Activated naive CD8-positive, alpha-beta T cell treated with anti-CD3 and anti-CD28 coated beads, Interleukin-2, amount 10 ng/mL, durations not matched to agents 7 days and 5 days (primary cell): ENCODE measurements at regions not wholly inside any gene's neighbourhood (a gene's known extent, or its start where the extent isn't known, plus 50 kb on each side); places are given as distances from the start of the nearest gene placed in this dataset.

Experiments used
- ATAC-seq: fragments of 150-1000 bp; cut with Tn5 transposase; one replicate; pipeline ENCODE4 v1.10.0; 2021; ENCODE audit warnings: low read depth, moderate library complexity
- POLR2A ChIA-PET: fragments of 350-600 bp; sonication (Branson Sonifier 250); formaldehyde crosslinking; loops from one replicate; lab custom pipeline; 2021; ENCODE audit warnings: antibody characterized with exemption; lab: Charles Lee
- DNase-seq: peaks from one replicate; pipeline ENCODE4 v3.0.0; 2021
- H3K27ac Mint-ChIP-seq: one replicate; pipeline ENCODE4 v1.8.0; 2022; ENCODE audit warnings: mild to moderate bottlenecking, mixed read lengths
- H3K27me3 Mint-ChIP-seq: one replicate; pipeline ENCODE4 v1.8.0; 2022; ENCODE audit warnings: mild to moderate bottlenecking, moderate library complexity, mixed read lengths
- H3K36me3 Mint-ChIP-seq: one replicate; pipeline ENCODE4 v1.8.0; 2021; ENCODE audit warnings: mild to moderate bottlenecking, mixed read lengths
- H3K4me1 Mint-ChIP-seq: one replicate; pipeline ENCODE4 v1.8.0; 2021; ENCODE audit warnings: mixed read lengths
- H3K4me3 Mint-ChIP-seq: one replicate; pipeline ENCODE4 v1.8.0; 2022; ENCODE audit warnings: mild to moderate bottlenecking, moderate library complexity, mixed read lengths
- H3K9me3 Mint-ChIP-seq: one replicate; pipeline ENCODE4 v1.8.0; 2021; ENCODE audit warnings: mixed read lengths

DNA sequence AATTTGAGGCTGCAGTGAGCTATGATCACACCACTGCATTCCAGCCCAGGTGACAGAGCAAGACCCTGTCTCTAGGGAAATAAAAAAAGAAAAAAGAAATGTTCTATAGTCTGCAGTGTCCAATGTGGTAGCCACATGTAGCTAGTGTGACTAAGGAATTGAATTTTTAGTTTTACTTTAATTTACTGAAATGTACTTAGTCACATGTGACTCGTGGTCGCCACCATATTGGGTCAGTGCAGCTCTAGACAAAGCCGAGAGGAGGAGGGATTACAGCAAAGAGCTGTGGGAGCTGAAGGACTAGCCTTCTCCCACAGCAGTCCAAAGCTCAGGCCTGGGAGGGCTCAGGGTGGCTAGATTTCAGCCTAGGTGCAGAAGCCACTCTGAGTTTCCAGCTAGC, 65.9 kb upstream of the NTRK3 start:
- Mint-ChIP-seq H3K4me1 (no peaks in the 10 kb centered on the region), H3K9me3 (peaks cover 1% of the 10 kb centered on the region)

DNA sequence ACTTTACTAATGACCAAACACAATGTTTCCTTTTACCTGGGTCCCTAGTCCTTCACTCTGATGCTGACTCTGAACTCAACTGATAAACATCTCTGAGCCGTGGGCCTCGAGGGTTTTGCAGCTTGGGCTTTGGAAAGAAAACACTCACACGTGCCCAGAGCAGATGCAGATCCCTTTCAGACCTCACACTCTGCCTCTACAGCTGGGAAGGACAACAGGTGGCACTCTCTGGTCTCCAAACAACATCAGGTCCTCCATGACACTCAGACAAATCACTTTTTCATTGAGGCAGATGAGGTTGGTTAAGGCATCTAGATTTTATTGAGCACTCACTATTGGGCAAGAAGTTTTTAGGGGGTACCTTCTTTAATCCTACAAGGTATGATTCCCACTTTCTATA, 64.7 kb upstream of the NTRK3 start:
- Mint-ChIP-seq H3K27me3 (peaks cover 2% of the 10 kb centered on the region), H3K36me3 (no peaks in the 10 kb centered on the region), H3K27ac (no peak overlapping the region), H3K4me3 (no peak overlapping the region), H3K9me3 (peaks cover 1% of the 10 kb centered on the region), H3K4me1 (no peaks in the 10 kb centered on the region)
- ATAC-seq, result no peak
- no peak for DNase-seq
- POLR2A ChIA-PET, result no interaction called here

More for the DNA sequence above, 65.9 kb upstream of the NTRK3 start:
- ATAC-seq (no peak), DNase-seq (no peak)
- H3K36me3 Mint-ChIP-seq, result no peaks in the 10 kb centered on the region
- no peak overlapping the region for H3K27ac Mint-ChIP-seq
- H3K4me3 Mint-ChIP-seq, result no peak overlapping the region
- POLR2A ChIA-PET, result no interaction called here
- H3K27me3 Mint-ChIP-seq, result peaks cover 2% of the 10 kb centered on the region

GRCh38 chr15:88316586-88316985, 60.0 kb upstream of the NTRK3 start:
- peaks cover 2% of the 10 kb centered on the region for H3K27me3 Mint-ChIP-seq
- H3K27ac Mint-ChIP-seq, result no peak overlapping the region
- ATAC-seq, result no peak
- H3K36me3 Mint-ChIP-seq, result no peaks in the 10 kb centered on the region
- H3K9me3 Mint-ChIP-seq, result peaks cover 3% of the 10 kb centered on the region
- H3K4me1 Mint-ChIP-seq, result no peaks in the 10 kb centered on the region
- no peak for DNase-seq
- no peak overlapping the region for H3K4me3 Mint-ChIP-seq
- POLR2A ChIA-PET, result no interaction called here

- Mint-ChIP-seq H3K36me3 (no peaks in the 10 kb centered on the region), H3K9me3 (peaks cover 2% of the 10 kb centered on the region), H3K27ac (no peak overlapping the region), H3K4me3 (no peak overlapping the region), H3K27me3 (peaks cover 3% of the 10 kb centered on the region), H3K4me1 (no peaks in the 10 kb centered on the region)
- ATAC-seq, result no peak
- POLR2A ChIA-PET, result no interaction called here
- DNase-seq, result no peak
Observed at GRCh38 chr15:88315221-88315878, 58.8 kb upstream of the NTRK3 start.

- Mint-ChIP-seq H3K36me3 (no peaks in the 10 kb centered on the region), H3K9me3 (peaks cover 2% of the 10 kb centered on the region), H3K27me3 (peaks cover 2% of the 10 kb centered on the region), H3K4me1 (no peaks in the 10 kb centered on the region), H3K27ac (no peak overlapping the region), H3K4me3 (no peak overlapping the region)
- POLR2A ChIA-PET, result no interaction called here
- ATAC-seq (no peak), DNase-seq (no peak)
Observed at GRCh38 chr15:88312941-88313579, 56.5 kb upstream of the NTRK3 start.

DNA sequence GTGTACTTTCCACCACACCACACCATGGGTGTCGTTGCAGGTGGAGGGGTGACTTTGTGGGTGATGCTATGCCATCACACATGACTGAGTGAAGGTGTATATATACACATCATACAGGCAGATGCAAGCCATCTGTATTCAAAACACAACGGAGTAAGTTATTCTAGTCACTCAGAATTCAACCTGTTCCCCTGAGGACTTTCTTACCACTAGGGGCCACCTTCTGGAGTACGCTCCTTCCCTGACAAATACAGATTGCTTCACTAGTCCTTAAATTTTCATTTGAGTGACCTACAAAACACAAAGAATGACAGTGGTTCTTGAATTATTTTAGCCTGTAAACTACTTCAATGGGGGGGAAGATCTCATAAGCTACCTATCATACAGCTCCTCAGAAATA, 52.8 kb upstream of the NTRK3 start:
- POLR2A ChIA-PET, result no interaction called here
- DNase-seq (no peak), ATAC-seq (no peak)
- Mint-ChIP-seq H3K4me1 (no peaks in the 10 kb centered on the region), H3K4me3 (no peak overlapping the region), H3K36me3 (no peaks in the 10 kb centered on the region), H3K9me3 (no peaks in the 10 kb centered on the region), H3K27ac (no peak overlapping the region), H3K27me3 (peaks cover 5% of the 10 kb centered on the region)

DNA sequence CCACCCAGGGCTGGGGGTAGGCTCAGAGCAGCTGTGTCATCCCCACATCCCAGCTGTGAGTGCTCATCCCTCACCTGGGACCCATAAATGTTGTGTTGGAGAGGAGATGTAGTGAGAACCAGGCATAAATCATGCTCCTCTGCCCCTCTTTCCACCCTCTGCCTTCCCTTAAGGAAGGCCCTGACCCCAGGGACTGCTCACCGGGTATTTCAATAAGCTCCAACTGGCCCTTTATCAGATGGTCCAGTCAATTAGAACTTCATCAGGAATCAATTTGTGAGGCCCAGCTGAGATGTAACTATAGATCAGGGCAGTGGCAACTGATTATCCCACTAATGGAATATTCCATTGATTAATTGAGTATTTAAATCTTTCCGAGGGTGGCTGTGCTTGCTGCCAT, 50.8 kb upstream of the NTRK3 start:
- Mint-ChIP-seq H3K27ac (no peak overlapping the region), H3K9me3 (no peaks in the 10 kb centered on the region), H3K4me1 (no peaks in the 10 kb centered on the region), H3K27me3 (peaks cover 5% of the 10 kb centered on the region), H3K36me3 (no peaks in the 10 kb centered on the region), H3K4me3 (no peak overlapping the region)
- POLR2A ChIA-PET, result no interaction called here
- ATAC-seq (no peak), DNase-seq (no peak)
